A549 (cell line): ENCODE measurements at regions not wholly inside any gene's neighbourhood (a gene's known extent, or its start where the extent isn't known, plus 50 kb on each side); places are given as distances from the start of the nearest gene placed in this dataset.

Source experiments
- ATAC-seq, 2 experiments: fragments of 200-7000 bp in 1 of 2; fragments of >200 bp in 1 of 2; cut with Nextera tagmentation in 1 of 2; cut with Tn5 transposase in 1 of 2; 3 replicates each; pipeline versions ENCODE4 v1.8.0 to v1.9.1; 2018 to 2020; ENCODE audit warnings: mild to moderate bottlenecking in 1 of 2, moderate library complexity in 1 of 2
- CTCF ChIA-PET: fragments of 300-600 bp; sonication (Branson Sonifier 250); formaldehyde crosslinking; extraction: SDS; loops from one replicate; lab custom pipeline; 2021; ENCODE audit warnings: antibody characterized with exemption, inconsistent platforms; lab: Yijun Ruan, JAX
- POLR2A ChIA-PET: fragments of 350-600 bp; formaldehyde crosslinking; extraction: SDS; loops from one replicate; lab custom pipeline; 2021; ENCODE audit warnings: antibody characterized with exemption, inconsistent platforms; lab: Yijun Ruan, JAX
- DNase-seq, 2 experiments: peaks; one replicate each; pipeline versions ENCODE4 v3.0.0 to v3.0.0-alpha.2; 2011 to 2016; ENCODE audit warnings: low read depth in 1 of 2, low spot score in 1 of 2
- FAIRE-seq: peaks from 2 replicates; lab custom pipeline; 2011; peaks lifted over from hg19 to GRCh38; lab: Jason Lieb, UNC
- H3K27ac ChIP-seq, 2 experiments: fragments of >200 bp; sonication (Bioruptor Twin); formaldehyde crosslinking; 3 replicates each; pipeline ENCODE4 v1.5.1; 2016 to 2017
- H3K4me1 ChIP-seq: fragments of >200 bp; sonication (Bioruptor Twin); formaldehyde crosslinking; 3 replicates; pipeline ENCODE4 v1.6.1; 2016
- H3K4me2 ChIP-seq: fragments of >200 bp; sonication (Bioruptor Twin); formaldehyde crosslinking; 3 replicates; pipeline ENCODE4 v1.6.1; 2016
- H3K4me3 ChIP-seq: fragments of >200 bp; sonication (Bioruptor Twin); formaldehyde crosslinking; 3 replicates; pipeline ENCODE4 v1.5.1; 2016
- H3K9me3 ChIP-seq: fragments of >200 bp; sonication (Bioruptor Twin); formaldehyde crosslinking; 3 replicates; pipeline ENCODE4 v1.6.1; 2016
- CBX2 ChIP-seq: fragments of 200-600 bp; sonication (generic); IDR thresholded peaks from 2 replicates; pipeline ENCODE4 v1.6.1; 2016; ENCODE audit warnings: low read depth, mild to moderate bottlenecking, borderline replicate concordance
- CBX8 ChIP-seq: fragments of 200-600 bp; sonication (generic); IDR thresholded peaks from 2 replicates; pipeline ENCODE4 v1.6.1; 2016
- FOSL2 ChIP-seq, 2 experiments: fragments of 450-650 bp in 1 of 2; fragments of >200 bp in 1 of 2; sonication (Bioruptor Twin) in 1 of 2; formaldehyde crosslinking; IDR thresholded peaks; 2 replicates each; pipeline versions ENCODE4 v1.5.0 to v1.6.1; 2016 to 2020; ENCODE audit warnings: mild to moderate bottlenecking in 1 of 2, moderate library complexity in 1 of 2
- GATA3 ChIP-seq: IDR thresholded peaks from 2 replicates; pipeline ENCODE4 v1.6.1; 2012; ENCODE audit warnings: borderline replicate concordance
- HDAC2 ChIP-seq: fragments of 200-600 bp; sonication (generic); IDR thresholded peaks from 2 replicates; pipeline ENCODE4 v1.6.1; 2016
- HOXA7 ChIP-seq: fragments of 250-450 bp; sonication (Bioruptor Pico); IDR thresholded peaks from 2 replicates; pipeline ENCODE4 v1.5.0; 2020; ENCODE audit warnings: mild to moderate bottlenecking, moderate library complexity
- HOXB13 ChIP-seq: fragments of 250-450 bp; sonication (Bioruptor Pico); IDR thresholded peaks from 2 replicates; pipeline ENCODE4 v1.5.0; 2020; ENCODE audit warnings: low read depth, mild to moderate bottlenecking, moderate library complexity
- HOXB5 ChIP-seq: fragments of 250-450 bp; sonication (Bioruptor Pico); IDR thresholded peaks from 2 replicates; pipeline ENCODE4 v1.5.0; 2020; ENCODE audit warnings: mild to moderate bottlenecking, moderate library complexity
- JUN ChIP-seq, 2 experiments: fragments of >200 bp; sonication (Bioruptor Twin); formaldehyde crosslinking; IDR thresholded peaks; 2 replicates in 1 of 2; 3 replicates in 1 of 2; pipeline ENCODE4 v1.6.1; 2016 to 2017
- JUNB ChIP-seq: fragments of >200 bp; sonication (Bioruptor Twin); formaldehyde crosslinking; IDR thresholded peaks from 2 replicates; pipeline ENCODE4 v1.6.1; 2016
- KDM5A ChIP-seq: fragments of 200-600 bp; sonication (generic); IDR thresholded peaks from 2 replicates; pipeline ENCODE4 v1.6.1; 2016; ENCODE audit warnings: antibody characterized with exemption, mild to moderate bottlenecking
- MAFK ChIP-seq: fragments of 450-650 bp; IDR thresholded peaks from 2 replicates; pipeline ENCODE4 v1.6.1; 2014; ENCODE audit not compliant: partially characterized antibody
- MAZ ChIP-seq: fragments of 150-350 bp; IDR thresholded peaks from 2 replicates; pipeline ENCODE4 v1.6.1; 2014; ENCODE audit warnings: antibody characterized with exemption, low read depth, low read length, borderline replicate concordance
- MYC ChIP-seq: IDR thresholded peaks from 2 replicates; pipeline ENCODE4 v1.6.1; 2012; ENCODE audit warnings: mild to moderate bottlenecking, inconsistent platforms, low read length, improper control_type of control experiment, borderline replicate concordance
- POLR2A ChIP-seq: IDR thresholded peaks from 2 replicates; pipeline ENCODE4 v1.6.1; 2012; ENCODE audit warnings: mild to moderate bottlenecking, low read length
- POLR2AphosphoS2 ChIP-seq: conservative IDR thresholded peaks from 2 replicates; pipeline ENCODE4 v1.6.1; 2012; ENCODE audit warnings: low read length, improper control_type of control experiment, inconsistent platforms
- RAD21 ChIP-seq, 2 experiments: fragments of >200 bp in 1 of 2; sonication (Bioruptor Twin) in 1 of 2; formaldehyde crosslinking in 1 of 2; IDR thresholded peaks in 1 of 2; conservative IDR thresholded peaks in 1 of 2; 2 replicates in 1 of 2; 3 replicates in 1 of 2; pipeline ENCODE4 v1.6.1; 2012 to 2018; ENCODE audit warnings: inconsistent platforms in 1 of 2
- RCOR1 ChIP-seq: fragments of 150-350 bp; IDR thresholded peaks from 2 replicates; pipeline ENCODE4 v1.6.1; 2014; ENCODE audit warnings: antibody characterized with exemption, low read length, low read depth
- SREBF2 ChIP-seq: fragments of 450-650 bp; IDR thresholded peaks from 2 replicates; pipeline ENCODE4 v1.6.1; 2014; ENCODE audit warnings: mild to moderate bottlenecking, moderate library complexity
- TP53 ChIP-seq: fragments of 250-450 bp; sonication (Bioruptor Pico); IDR thresholded peaks from 2 replicates; pipeline ENCODE4 v1.5.0; 2021; ENCODE audit warnings: mild to moderate bottlenecking, moderate library complexity
- ZC3H11A ChIP-seq: fragments of 450-650 bp; IDR thresholded peaks from 2 replicates; pipeline ENCODE4 v1.6.1; 2014; ENCODE audit warnings: antibody characterized with exemption, mild to moderate bottlenecking
- ZSCAN20 ChIP-seq: fragments of 250-450 bp; sonication (Bioruptor Pico); IDR thresholded peaks from 2 replicates; pipeline ENCODE4 v1.8.0; 2022; ENCODE audit warnings: mild to moderate bottlenecking, moderate library complexity
- WGBS: methylation state at CpG from one replicate; pipeline ENCODE4 v1.1.6; 2017; ENCODE audit errors: missing lambda C conversion rate; 5-methylcytosine and 5-hydroxymethylcytosine counted together
- TF ChIP-seq, protein P1 (sequence below): fragments of 250-450 bp; sonication (Bioruptor Pico); IDR thresholded peaks from 2 replicates; pipeline ENCODE4 v1.5.0; 2021; ENCODE audit warnings: mild to moderate bottlenecking, moderate library complexity, borderline replicate concordance
- TF ChIP-seq, protein P2 (sequence below): IDR thresholded peaks from 2 replicates; pipeline ENCODE4 v1.6.1; 2012; ENCODE audit warnings: low read depth, borderline replicate concordance

DNA sequence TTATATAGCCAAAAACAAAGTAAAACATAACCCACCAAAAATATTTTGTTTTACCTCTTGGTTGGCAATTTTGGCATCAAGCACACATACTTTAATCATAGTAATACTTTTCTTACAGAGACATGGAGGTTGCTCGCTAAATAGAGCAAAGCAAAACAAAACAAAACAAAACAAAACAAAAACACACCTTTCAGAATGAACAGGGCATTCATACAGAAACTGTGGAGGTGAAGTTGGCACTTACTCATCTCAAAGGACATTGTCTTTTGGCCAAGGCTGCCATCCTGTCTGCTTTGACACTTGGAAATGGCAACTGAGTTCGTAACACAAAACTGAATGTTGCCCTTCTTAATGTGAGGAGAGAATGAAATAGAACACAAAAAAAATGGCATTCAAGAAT, 773.1 kb downstream of the USP25 start:
- FAIRE-seq (no peak), DNase-seq (no peak), ATAC-seq (no peak)
- TF ChIP-seq HOXA7 (CRISPR knock-in tag) (no peak), ZC3H11A (no peak), MAZ (no peak), HOXB5 (CRISPR knock-in tag) (no peak), JUN (IDR thresholded peaks at IDR 0.05) (no peak), CBX2 (no peak), RCOR1 (no peak), JUNB (no peak)
- ChIA-PET POLR2A (no interaction called here), CTCF (no interaction called here)
- Histone ChIP-seq H3K4me2 (no peak overlapping the region), H3K27ac (no peak overlapping the region), H3K9me3 (no peaks in the 10 kb centered on the region), H3K4me3 (no peak overlapping the region), H3K4me1 (no peaks in the 10 kb centered on the region)
- 97% methylated on average over 2 of the region's 2 CpGs for WGBS

DNA sequence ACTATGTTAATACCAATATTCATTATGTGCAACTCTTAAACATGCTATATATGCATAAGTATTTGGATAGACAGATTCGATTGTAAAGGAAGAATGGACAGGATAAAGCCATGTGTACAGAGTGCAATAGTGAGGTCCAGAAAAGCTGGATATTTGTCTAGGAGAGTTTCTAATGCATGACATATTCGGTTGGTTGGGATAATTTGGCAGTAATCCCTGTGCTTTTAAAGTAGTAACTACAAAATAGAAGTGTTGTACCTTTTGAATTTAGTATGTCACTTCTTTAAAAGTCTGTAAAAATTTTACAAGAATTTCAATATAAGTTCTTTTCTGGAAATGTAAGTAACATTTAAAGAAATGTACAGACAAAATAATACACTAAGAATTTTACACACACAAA, 774.5 kb downstream of the USP25 start:
- FAIRE-seq = no peak
- no peaks in the 10 kb centered on the region for H3K9me3 ChIP-seq
- no peaks in the 10 kb centered on the region for H3K4me1 ChIP-seq
- WGBS = 20% methylated on average over 2 of the region's 2 CpGs
- TF ChIP-seq RCOR1 (no peak), MYC (no peak), SREBF2 (no peak), ZC3H11A (no peak), ZSCAN20 (CRISPR knock-in tag) (no peak), HOXB13 (CRISPR knock-in tag) (no peak), KDM5A (no peak), HDAC2 (no peak)
- TF ChIP-seq, protein P1, sequence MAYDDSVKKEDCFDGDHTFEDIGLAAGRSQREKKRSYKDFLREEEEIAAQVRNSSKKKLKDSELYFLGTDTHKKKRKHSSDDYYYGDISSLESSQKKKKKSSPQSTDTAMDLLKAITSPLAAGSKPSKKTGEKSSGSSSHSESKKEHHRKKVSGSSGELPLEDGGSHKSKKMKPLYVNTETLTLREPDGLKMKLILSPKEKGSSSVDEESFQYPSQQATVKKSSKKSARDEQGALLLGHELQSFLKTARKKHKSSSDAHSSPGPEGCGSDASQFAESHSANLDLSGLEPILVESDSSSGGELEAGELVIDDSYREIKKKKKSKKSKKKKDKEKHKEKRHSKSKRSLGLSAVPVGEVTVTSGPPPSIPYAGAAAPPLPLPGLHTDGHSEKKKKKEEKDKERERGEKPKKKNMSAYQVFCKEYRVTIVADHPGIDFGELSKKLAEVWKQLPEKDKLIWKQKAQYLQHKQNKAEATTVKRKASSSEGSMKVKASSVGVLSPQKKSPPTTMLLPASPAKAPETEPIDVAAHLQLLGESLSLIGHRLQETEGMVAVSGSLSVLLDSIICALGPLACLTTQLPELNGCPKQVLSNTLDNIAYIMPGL (CRISPR knock-in tag) = no peak
- TF ChIP-seq, all 56 proteins: peak for 0
- POLR2A ChIA-PET = no interaction called here
- DNase-seq (no peak), ATAC-seq (no peak)
- Histone ChIP-seq H3K27ac (no peak overlapping the region), H3K4me2 (no peak overlapping the region), H3K4me3 (no peak overlapping the region)
- CTCF ChIA-PET = no interaction called here

DNA sequence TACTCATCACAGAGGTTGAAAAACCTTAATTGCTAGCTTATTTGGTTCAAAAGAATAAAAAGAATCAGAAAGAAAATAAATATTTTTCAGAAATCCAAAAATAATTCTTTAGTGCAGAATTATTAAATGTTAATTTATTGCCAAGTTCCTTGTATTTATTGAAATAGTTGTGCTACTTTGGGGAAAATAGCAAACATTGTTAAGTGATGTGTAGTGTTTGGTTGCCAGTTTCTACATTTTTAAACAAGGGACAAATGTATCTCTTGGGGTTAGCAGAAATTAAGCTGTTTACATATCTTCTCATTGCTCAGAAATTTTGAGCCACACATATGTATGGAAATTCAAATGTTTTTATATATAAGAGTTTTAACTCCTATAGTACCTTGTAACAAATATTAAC, 775.0 kb downstream of the USP25 start:
- TF ChIP-seq MAFK = no peak
- no peak for TF ChIP-seq CBX2
- no peak for TF ChIP-seq TP53 (CRISPR knock-in tag)
- TF ChIP-seq HOXA7 (CRISPR knock-in tag) = no peak
- TF ChIP-seq ZC3H11A = no peak
- TF ChIP-seq SREBF2 = no peak
- no peak for TF ChIP-seq GATA3
- TF ChIP-seq JUN (IDR thresholded peaks at IDR 0.05) = no peak
- TF ChIP-seq HDAC2 = no peak
- no peak for TF ChIP-seq POLR2AphosphoS2
- no peak for TF ChIP-seq RAD21 (conservative IDR thresholded peaks at IDR 0.05 in 1 of 2, IDR thresholded peaks at IDR 0.05 in 1 of 2)
- no peak for TF ChIP-seq POLR2A
- TF ChIP-seq JUNB = no peak
- TF ChIP-seq CBX8 = no peak
- TF ChIP-seq, protein P2, sequence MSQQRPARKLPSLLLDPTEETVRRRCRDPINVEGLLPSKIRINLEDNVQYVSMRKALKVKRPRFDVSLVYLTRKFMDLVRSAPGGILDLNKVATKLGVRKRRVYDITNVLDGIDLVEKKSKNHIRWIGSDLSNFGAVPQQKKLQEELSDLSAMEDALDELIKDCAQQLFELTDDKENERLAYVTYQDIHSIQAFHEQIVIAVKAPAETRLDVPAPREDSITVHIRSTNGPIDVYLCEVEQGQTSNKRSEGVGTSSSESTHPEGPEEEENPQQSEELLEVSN = no peak
- no peak for TF ChIP-seq FOSL2 (IDR thresholded peaks at IDR 0.05)
- no peak for TF ChIP-seq FOSL2 (CRISPR knock-in tag; IDR thresholded peaks at IDR 0.05)
- FAIRE-seq (no peak), ATAC-seq (no peak), DNase-seq (no peak)
- ChIA-PET CTCF (no interaction called here), POLR2A (no interaction called here)
- H3K4me1 ChIP-seq = no peaks in the 10 kb centered on the region
- H3K4me3 ChIP-seq = no peak overlapping the region
- H3K9me3 ChIP-seq = no peaks in the 10 kb centered on the region
- H3K27ac ChIP-seq = no peak overlapping the region
- H3K4me2 ChIP-seq = no peak overlapping the region
